ENCODE measurements at regions not wholly inside any gene's neighbourhood (a gene's known extent, or its start where the extent isn't known, plus 50 kb on each side); places are given as distances from the start of the nearest gene placed in this dataset.
"Not testable (repeated sequence)": the region's sequence is repeated elsewhere in the genome, so short reads cannot be mapped to it uniquely, and the experiment has no call there.

- no peak overlapping the region for H3K4me3 ChIP-seq
- ATAC-seq (no peak), DNase-seq (no peak)
- no peaks in the 10 kb centered on the region for H3K36me3 ChIP-seq
- TF ChIP-seq, protein P1, sequence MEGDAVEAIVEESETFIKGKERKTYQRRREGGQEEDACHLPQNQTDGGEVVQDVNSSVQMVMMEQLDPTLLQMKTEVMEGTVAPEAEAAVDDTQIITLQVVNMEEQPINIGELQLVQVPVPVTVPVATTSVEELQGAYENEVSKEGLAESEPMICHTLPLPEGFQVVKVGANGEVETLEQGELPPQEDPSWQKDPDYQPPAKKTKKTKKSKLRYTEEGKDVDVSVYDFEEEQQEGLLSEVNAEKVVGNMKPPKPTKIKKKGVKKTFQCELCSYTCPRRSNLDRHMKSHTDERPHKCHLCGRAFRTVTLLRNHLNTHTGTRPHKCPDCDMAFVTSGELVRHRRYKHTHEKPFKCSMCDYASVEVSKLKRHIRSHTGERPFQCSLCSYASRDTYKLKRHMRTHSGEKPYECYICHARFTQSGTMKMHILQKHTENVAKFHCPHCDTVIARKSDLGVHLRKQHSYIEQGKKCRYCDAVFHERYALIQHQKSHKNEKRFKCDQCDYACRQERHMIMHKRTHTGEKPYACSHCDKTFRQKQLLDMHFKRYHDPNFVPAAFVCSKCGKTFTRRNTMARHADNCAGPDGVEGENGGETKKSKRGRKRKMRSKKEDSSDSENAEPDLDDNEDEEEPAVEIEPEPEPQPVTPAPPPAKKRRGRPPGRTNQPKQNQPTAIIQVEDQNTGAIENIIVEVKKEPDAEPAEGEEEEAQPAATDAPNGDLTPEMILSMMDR (IDR thresholded peaks at IDR 0.05), result no peak
- intact Hi-C loops (cut with DNase I), result no loop called here
- H3K9me3 ChIP-seq, result no peaks in the 10 kb centered on the region
- H3K27ac ChIP-seq, result no peak overlapping the region
- H3K4me1 ChIP-seq, result no peaks in the 10 kb centered on the region
- no peaks in the 10 kb centered on the region for H3K27me3 ChIP-seq
These were observed 140.6 kb downstream of the ARSF start for GRCh38 chrX:3181846-3182245.

DNA sequence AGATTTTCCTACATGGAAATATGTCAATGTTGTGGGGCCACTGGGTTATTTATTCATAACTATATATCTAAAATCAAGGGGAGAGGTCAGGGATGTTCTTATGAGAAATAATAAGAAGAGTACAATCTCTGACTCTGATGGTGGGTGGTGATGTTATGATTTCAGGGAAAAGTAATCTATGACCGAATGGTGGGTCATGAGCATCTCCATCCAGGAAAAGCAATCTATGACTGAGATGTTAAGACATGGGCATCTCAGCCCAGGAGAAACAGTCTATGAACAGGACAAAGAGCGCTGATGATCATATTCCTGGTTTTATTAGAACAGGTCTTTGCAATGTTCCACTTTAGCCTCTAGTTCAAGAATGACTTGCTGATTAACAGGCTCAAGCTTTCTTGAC, 137.1 kb downstream of the ARSF start:
- H3K27me3 ChIP-seq, result no peaks in the 10 kb centered on the region
- TF ChIP-seq, protein P1 (IDR thresholded peaks at IDR 0.05), result no peak
- H3K4me3 ChIP-seq, result no peak overlapping the region

GRCh38 chrX:3177851-3178250, 136.6 kb downstream of the ARSF start:
- no peaks in the 10 kb centered on the region for H3K27me3 ChIP-seq
- no peak overlapping the region for H3K4me3 ChIP-seq
- H3K4me1 ChIP-seq, result no peaks in the 10 kb centered on the region
- H3K27ac ChIP-seq, result no peak overlapping the region
- DNase-seq, result no peak
- intact Hi-C loops (cut with DNase I), result no loop called here
- no peak for ATAC-seq
- H3K36me3 ChIP-seq, result no peaks in the 10 kb centered on the region
- H3K9me3 ChIP-seq, result no peaks in the 10 kb centered on the region
- TF ChIP-seq, protein P1 (IDR thresholded peaks at IDR 0.05), result no peak

More for the DNA sequence above, 137.1 kb downstream of the ARSF start:
- DNase-seq, result no peak
- intact Hi-C loops (cut with DNase I), result no loop called here
- no peak for ATAC-seq
- H3K27ac ChIP-seq, result no peak overlapping the region
- H3K4me1 ChIP-seq, result no peaks in the 10 kb centered on the region
- H3K9me3 ChIP-seq, result no peaks in the 10 kb centered on the region
- H3K36me3 ChIP-seq, result no peaks in the 10 kb centered on the region

GRCh38 chrX:3176439-3176820, 135.2 kb downstream of the ARSF start:
- DNase-seq (no peak), ATAC-seq (no peak)
- Histone ChIP-seq H3K4me1 (no peaks in the 10 kb centered on the region), H3K4me3 (no peak overlapping the region), H3K27ac (no peak overlapping the region), H3K27me3 (no peaks in the 10 kb centered on the region), H3K9me3 (no peaks in the 10 kb centered on the region), H3K36me3 (no peaks in the 10 kb centered on the region)
- intact Hi-C loops (cut with DNase I), result no loop called here
- TF ChIP-seq, protein P1 (IDR thresholded peaks at IDR 0.05), result no peak

DNA sequence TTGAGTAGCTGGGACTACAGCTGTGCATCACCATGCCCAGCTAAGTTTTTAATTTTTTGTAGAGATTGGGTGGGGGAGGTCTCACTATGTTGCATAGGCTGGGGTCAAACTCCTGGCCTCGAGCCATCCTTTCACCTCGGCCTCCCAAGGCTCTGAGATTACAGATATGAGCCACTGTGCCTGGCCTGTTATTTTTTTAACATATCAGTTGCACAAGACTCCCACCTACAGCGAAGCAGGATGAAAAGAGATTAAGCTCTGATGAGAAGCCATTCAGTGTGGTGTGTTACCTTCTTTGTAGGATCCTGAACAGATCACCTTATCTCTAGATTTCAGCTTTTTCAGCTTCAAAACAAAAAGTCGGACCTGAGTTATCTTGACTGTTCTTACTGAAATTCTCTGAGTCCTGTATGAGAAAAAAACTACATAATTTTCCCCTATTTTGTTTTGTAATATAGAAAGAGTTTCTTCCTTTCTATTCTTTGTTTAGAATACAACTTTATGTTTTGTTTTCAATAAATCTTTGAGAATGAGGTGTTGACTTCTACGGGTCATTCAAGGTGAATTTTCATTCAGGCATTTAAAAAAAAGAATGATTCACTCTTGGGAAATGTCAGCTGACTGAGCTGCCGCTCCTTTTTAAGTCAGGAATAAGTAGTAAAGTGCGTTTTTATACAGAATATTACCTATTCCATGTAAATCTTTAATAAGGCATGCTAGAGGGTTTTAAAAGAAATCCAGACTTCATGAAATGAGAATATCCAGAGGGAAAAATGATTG, 134.6 kb downstream of the ARSF start:
- no peak for ATAC-seq
- Histone ChIP-seq H3K27ac (no peak overlapping the region), H3K4me3 (no peak overlapping the region), H3K4me1 (no peaks in the 10 kb centered on the region), H3K9me3 (no peaks in the 10 kb centered on the region), H3K27me3 (no peaks in the 10 kb centered on the region), H3K36me3 (no peaks in the 10 kb centered on the region)
- intact Hi-C loops (cut with DNase I), result no loop called here
- no peak for DNase-seq
- TF ChIP-seq, protein P1 (IDR thresholded peaks at IDR 0.05), result no peak

- H3K36me3 ChIP-seq; DNase-seq; H3K27me3 ChIP-seq; H3K9me3 ChIP-seq; H3K4me1 ChIP-seq; ATAC-seq; intact Hi-C loops (cut with DNase I); H3K27ac ChIP-seq; H3K4me3 ChIP-seq: not testable (repeated sequence)
These were observed 130.9 kb downstream of the ARSF start for GRCh38 chrX:3172156-3172555.
